CD4-positive, alpha-beta T cell (primary cell): ENCODE measurements at regions not wholly inside any gene's neighbourhood (a gene's known extent, or its start where the extent isn't known, plus 50 kb on each side); places are given as distances from the start of the nearest gene placed in this dataset.

Experiments used
- ATAC-seq: fragments of 200-7000 bp; cut with Tn5 transposase; one replicate; pipeline ENCODE4 v1.10.0; 2022; ENCODE audit warnings: mild to moderate bottlenecking; ENCODE audit not compliant: poor library complexity
- CTCF ChIA-PET: fragments of 350-600 bp; sonication (Branson Sonifier 250); formaldehyde crosslinking; loops from one replicate; lab custom pipeline; 2021; ENCODE audit warnings: antibody characterized with exemption, inconsistent platforms; lab: Charles Lee
- POLR2A ChIA-PET: fragments of 350-600 bp; sonication (Branson Sonifier 250); formaldehyde crosslinking; loops from one replicate; lab custom pipeline; 2021; ENCODE audit warnings: antibody characterized with exemption, inconsistent platforms; lab: Charles Lee
- DNase-seq, 14 experiments: peaks; one replicate each; pipeline ENCODE4 v3.0.0-alpha.2; 2013 to 2020; ENCODE audit warnings: mixed read lengths in 2 of 14
- H3K27ac ChIP-seq, 2 donors: one replicate each; pipeline versions ENCODE4 v1.5.1 to v1.7.0; 2013; ENCODE audit warnings: low read length in 2 of 2, low read depth in 1 of 2, mild to moderate bottlenecking in 1 of 2
- H3K27me3 ChIP-seq, 2 experiments: 1 replicate in 1 of 2; 2 replicates in 1 of 2; pipeline versions ENCODE4 v1.6.1 to v1.7.0; 2013; ENCODE audit warnings: low read length in 2 of 2, control low read depth in 1 of 2, mild to moderate bottlenecking in 1 of 2, moderate library complexity in 1 of 2; ENCODE audit not compliant: insufficient read depth in 2 of 2, control insufficient read depth in 1 of 2
- H3K36me3 ChIP-seq: one replicate; pipeline ENCODE4 v1.6.1; 2013; ENCODE audit warnings: low read length, control low read depth; ENCODE audit not compliant: insufficient read depth
- H3K4me1 ChIP-seq: one replicate; pipeline ENCODE4 v1.6.1; 2013; ENCODE audit warnings: low read length, control low read depth; ENCODE audit not compliant: insufficient read depth
- H3K4me3 ChIP-seq: one replicate; pipeline ENCODE4 v1.5.1; 2013; ENCODE audit warnings: mild to moderate bottlenecking, low read length, moderate library complexity
- H3K9me3 ChIP-seq, 2 experiments: 1 replicate in 1 of 2; 2 replicates in 1 of 2; pipeline versions ENCODE4 v1.6.1 to v1.7.0; 2013; ENCODE audit warnings: low read length in 2 of 2, mild to moderate bottlenecking in 2 of 2, control low read depth in 1 of 2, moderate library complexity in 1 of 2; ENCODE audit not compliant: control insufficient read depth in 1 of 2, insufficient read depth in 1 of 2
- H3K27ac Mint-ChIP-seq: one replicate; pipeline ENCODE4 v1.8.0; 2020; ENCODE audit warnings: mixed read lengths
- H3K27me3 Mint-ChIP-seq: one replicate; pipeline ENCODE4 v1.8.0; 2021; ENCODE audit warnings: mixed read lengths
- H3K36me3 Mint-ChIP-seq: one replicate; pipeline ENCODE4 v1.8.0; 2021; ENCODE audit warnings: low read depth, mixed read lengths
- H3K4me1 Mint-ChIP-seq: one replicate; pipeline ENCODE4 v1.8.0; 2021; ENCODE audit warnings: low read depth, mixed read lengths
- H3K4me3 Mint-ChIP-seq: one replicate; pipeline ENCODE4 v1.8.0; 2020; ENCODE audit warnings: mild to moderate bottlenecking, mixed read lengths
- H3K9me3 Mint-ChIP-seq: one replicate; pipeline ENCODE4 v1.8.0; 2020; ENCODE audit warnings: mixed read lengths
- intact Hi-C, 2 experiments: fragments of 100-400 bp; cut with DNase I in 1 of 2; cut with micrococcal nuclease in 1 of 2; formaldehyde crosslinking; loops; one replicate each; pipeline versions ENCODE4 v1.15.1 to v1.9.0; 2023 to 2025; cut with DNase I, micrococcal nuclease
- TF ChIP-seq, protein P1 (sequence below): fragments of 200-600 bp; IDR thresholded peaks from one replicate; pipeline ENCODE4 v1.8.0; 2022; ENCODE audit warnings: antibody characterized with exemption, mild to moderate bottlenecking

DNA sequence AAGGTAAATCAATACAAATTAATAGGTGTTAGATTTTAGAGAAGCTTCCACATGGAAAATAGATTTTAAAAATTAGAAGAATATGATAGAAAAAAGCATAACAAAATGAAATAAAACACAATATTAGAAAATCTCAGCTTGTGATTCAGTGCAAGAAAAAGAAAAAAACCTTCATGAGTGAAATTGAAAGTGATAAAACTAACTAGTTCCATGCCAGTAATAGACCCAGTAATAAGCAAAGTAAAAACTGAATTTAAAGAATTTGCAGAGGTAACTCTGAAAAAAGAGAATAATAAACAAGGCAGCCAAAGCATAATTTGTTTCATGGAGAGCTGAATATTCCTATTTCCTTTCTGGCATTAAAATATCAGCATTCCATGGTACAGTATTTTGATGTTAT, 174.3 kb upstream of the TENM3 start:
- Histone ChIP-seq H3K27ac (no peak overlapping the region), H3K36me3 (no peaks in the 10 kb centered on the region), H3K4me1 (no peaks in the 10 kb centered on the region), H3K4me3 (no peak overlapping the region), H3K9me3 (peaks cover 0 to 13% of the 10 kb centered on the region in 2 experiments), H3K27me3 (no peaks in the 10 kb centered on the region)
- ATAC-seq (no peak), DNase-seq (no peak)
- Mint-ChIP-seq H3K27me3 (no peaks in the 10 kb centered on the region), H3K36me3 (no peaks in the 10 kb centered on the region), H3K4me1 (no peaks in the 10 kb centered on the region), H3K4me3 (no peak overlapping the region), H3K27ac (no peak overlapping the region), H3K9me3 (peaks cover 6% of the 10 kb centered on the region)
- ChIA-PET POLR2A (no interaction called here), CTCF (no interaction called here)
- intact Hi-C loops = no loop called here
- TF ChIP-seq, protein P1, sequence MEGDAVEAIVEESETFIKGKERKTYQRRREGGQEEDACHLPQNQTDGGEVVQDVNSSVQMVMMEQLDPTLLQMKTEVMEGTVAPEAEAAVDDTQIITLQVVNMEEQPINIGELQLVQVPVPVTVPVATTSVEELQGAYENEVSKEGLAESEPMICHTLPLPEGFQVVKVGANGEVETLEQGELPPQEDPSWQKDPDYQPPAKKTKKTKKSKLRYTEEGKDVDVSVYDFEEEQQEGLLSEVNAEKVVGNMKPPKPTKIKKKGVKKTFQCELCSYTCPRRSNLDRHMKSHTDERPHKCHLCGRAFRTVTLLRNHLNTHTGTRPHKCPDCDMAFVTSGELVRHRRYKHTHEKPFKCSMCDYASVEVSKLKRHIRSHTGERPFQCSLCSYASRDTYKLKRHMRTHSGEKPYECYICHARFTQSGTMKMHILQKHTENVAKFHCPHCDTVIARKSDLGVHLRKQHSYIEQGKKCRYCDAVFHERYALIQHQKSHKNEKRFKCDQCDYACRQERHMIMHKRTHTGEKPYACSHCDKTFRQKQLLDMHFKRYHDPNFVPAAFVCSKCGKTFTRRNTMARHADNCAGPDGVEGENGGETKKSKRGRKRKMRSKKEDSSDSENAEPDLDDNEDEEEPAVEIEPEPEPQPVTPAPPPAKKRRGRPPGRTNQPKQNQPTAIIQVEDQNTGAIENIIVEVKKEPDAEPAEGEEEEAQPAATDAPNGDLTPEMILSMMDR = no peak

DNA sequence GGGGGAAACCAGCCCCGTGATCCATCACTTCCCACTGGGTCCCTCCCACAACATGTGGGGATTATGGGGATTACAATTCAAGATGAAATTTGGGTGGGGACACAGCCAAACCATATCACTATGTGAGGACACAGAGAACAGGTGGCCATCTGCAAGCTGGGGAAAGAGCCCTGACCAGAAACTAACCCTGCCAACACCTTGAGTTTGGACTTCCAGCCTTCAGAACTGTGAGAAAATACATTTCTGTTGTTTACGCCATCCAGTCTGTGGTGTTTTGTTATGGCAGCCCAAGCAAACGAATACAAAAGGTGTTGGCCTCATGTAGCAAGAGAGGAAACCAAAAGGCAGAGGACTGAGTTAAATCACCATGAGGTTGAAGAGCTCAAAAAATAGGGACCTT, 169.9 kb upstream of the TENM3 start:
- no peaks in the 10 kb centered on the region for H3K36me3 Mint-ChIP-seq
- Histone ChIP-seq H3K36me3 (no peaks in the 10 kb centered on the region), H3K4me3 (no peak overlapping the region), H3K27ac (no peak overlapping the region), H3K27me3 (no peaks in the 10 kb centered on the region), H3K9me3 (no peaks in the 10 kb centered on the region), H3K4me1 (no peaks in the 10 kb centered on the region)
- no peaks in the 10 kb centered on the region for H3K27me3 Mint-ChIP-seq
- intact Hi-C loops = no loop called here
- ATAC-seq (no peak), DNase-seq (no peak)
- POLR2A ChIA-PET = no interaction called here
- H3K9me3 Mint-ChIP-seq = peaks cover 19% of the 10 kb centered on the region
- TF ChIP-seq, protein P1 = no peak
- H3K4me3 Mint-ChIP-seq = no peak overlapping the region
- CTCF ChIA-PET = no interaction called here
- H3K27ac Mint-ChIP-seq = no peak overlapping the region
- H3K4me1 Mint-ChIP-seq = no peaks in the 10 kb centered on the region

DNA sequence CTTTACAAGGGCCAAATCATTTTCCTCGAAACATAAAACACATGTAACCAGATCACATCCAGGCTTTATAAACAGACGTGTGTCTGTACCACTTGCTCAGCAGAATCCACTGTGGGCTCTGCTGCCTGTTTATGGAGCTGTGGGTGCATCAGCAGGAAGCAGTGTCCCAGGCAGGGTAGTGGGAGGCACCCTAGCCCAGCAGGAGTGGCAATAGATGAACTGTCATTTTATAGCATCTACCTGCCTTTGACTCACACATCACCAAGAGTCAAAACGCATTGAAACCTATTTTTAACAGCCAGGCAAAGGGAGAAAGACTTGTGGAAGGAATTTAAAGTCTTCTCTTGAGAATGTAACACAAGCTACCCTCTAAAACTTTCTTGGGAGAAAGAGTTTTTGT, 169.1 kb upstream of the TENM3 start:
- H3K36me3 ChIP-seq = no peaks in the 10 kb centered on the region
- POLR2A ChIA-PET = no interaction called here
- CTCF ChIA-PET = no interaction called here
- H3K4me1 ChIP-seq = no peaks in the 10 kb centered on the region
- Mint-ChIP-seq H3K36me3 (no peaks in the 10 kb centered on the region), H3K27ac (no peak overlapping the region), H3K27me3 (no peaks in the 10 kb centered on the region), H3K4me3 (no peak overlapping the region), H3K9me3 (peaks cover 19% of the 10 kb centered on the region), H3K4me1 (no peaks in the 10 kb centered on the region)
- no peaks in the 10 kb centered on the region for H3K9me3 ChIP-seq
- TF ChIP-seq, protein P1 = no peak
- H3K27ac ChIP-seq = no peak overlapping the region
- H3K4me3 ChIP-seq = no peak overlapping the region
- ATAC-seq (no peak), DNase-seq (no peak)
- intact Hi-C loops = no loop called here
- no peaks in the 10 kb centered on the region for H3K27me3 ChIP-seq
